ENCODE measurements at regions not wholly inside any gene's neighbourhood (a gene's known extent, or its start where the extent isn't known, plus 50 kb on each side); places are given as distances from the start of the nearest gene placed in this dataset.

DNA sequence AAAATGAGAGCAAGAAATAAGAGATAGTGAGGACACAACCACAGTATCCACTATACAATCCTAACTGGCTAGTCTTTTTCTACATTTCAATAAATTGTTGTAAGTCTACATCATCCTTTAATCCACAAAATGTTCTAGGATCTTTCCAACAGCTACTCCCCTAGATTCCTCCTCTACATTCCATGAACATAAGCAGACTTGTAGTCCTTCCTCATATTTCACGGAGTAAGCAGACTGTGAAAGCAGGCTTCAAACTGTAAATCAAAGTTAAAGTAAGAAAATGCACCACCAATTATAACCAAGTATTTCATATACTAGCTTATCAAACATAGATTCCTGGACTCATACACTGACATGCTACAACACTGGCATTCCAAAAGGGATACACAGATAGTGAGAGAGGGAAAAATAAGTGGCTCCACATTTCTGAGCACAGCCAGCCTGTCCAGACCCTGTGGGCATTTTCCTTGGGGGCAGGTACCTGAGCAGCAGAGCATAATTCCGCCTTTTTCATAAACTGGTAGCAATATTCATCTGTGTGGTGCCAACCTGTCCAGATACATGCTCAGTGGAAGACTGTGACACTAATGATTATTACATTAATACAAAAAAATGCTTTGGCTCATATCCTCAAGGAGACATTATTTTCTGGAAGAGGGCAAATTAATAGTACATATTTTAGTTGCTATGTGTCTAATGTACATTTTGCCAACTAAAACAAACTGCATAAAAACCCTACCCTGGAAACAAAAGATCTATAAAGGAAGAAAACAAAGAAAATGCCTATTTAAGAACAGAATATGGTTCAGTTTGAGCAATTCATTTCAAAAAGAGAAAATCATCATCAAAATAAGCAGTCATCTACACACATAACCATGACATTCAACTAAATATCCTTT lies 113.3 kb upstream of the FSCB start:
- H3K4me3 ChIP-seq (ENCODE audit: low read depth, low read length) = no peak overlapping the region
- TF ChIP-seq, protein P1, sequence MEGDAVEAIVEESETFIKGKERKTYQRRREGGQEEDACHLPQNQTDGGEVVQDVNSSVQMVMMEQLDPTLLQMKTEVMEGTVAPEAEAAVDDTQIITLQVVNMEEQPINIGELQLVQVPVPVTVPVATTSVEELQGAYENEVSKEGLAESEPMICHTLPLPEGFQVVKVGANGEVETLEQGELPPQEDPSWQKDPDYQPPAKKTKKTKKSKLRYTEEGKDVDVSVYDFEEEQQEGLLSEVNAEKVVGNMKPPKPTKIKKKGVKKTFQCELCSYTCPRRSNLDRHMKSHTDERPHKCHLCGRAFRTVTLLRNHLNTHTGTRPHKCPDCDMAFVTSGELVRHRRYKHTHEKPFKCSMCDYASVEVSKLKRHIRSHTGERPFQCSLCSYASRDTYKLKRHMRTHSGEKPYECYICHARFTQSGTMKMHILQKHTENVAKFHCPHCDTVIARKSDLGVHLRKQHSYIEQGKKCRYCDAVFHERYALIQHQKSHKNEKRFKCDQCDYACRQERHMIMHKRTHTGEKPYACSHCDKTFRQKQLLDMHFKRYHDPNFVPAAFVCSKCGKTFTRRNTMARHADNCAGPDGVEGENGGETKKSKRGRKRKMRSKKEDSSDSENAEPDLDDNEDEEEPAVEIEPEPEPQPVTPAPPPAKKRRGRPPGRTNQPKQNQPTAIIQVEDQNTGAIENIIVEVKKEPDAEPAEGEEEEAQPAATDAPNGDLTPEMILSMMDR (IDR thresholded peaks at IDR 0.05; ENCODE audit: low read depth, low read length) = no peak

DNA sequence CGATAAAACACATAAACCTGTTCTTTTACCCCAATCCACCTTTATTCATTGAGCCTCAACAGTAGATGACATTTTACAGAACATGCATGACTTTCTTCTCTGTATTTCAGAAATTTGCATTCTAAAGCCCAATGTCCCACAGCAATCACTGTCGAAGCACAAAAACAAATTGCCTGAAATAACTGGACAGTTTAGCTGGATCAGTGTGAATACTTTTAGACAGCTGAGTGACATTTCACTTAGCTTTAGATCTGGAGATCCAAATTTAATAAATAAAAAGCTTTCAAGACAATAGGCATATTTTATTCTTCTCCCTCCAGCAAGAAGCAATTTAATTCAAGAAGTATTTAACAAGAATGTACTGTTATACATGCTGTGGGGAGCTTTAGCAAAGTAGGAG lies 109.1 kb upstream of the FSCB start:
- TF ChIP-seq, protein P1 (IDR thresholded peaks at IDR 0.05; ENCODE audit: low read depth, low read length) = no peak
- no peak overlapping the region for H3K4me3 ChIP-seq (ENCODE audit: low read depth, low read length)

DNA sequence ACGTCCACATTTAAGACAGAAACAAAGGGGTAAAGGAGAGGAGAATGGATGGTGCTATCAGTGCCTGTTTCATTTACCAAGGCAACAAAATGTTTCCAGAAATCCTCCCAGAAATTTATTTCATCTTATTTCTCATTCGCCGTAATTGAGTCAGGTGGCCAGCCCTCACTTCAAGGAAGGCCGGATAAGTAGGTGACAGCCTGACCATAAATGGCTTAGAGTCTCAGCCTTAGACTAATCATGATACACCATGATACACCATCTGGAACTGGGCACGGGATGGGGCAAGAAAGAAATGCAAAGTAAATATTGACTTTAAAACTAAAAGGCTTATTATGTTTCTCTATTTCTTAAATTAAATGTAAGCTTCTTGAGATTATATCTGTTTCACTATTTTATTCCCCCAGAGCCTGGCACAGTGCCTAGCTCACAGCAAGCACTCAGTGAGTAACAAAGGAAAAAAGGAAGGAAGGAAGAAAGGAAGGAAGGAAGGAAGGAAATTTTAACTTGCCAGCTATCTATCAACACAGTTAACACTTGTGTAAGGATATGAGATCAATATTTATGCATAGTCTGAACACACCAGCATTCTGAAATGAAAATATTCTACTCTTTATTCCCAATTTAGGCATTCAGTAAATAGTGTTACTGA lies 106.1 kb upstream of the FSCB start:
- H3K4me3 ChIP-seq (ENCODE audit: low read depth, low read length) = no peak overlapping the region
- TF ChIP-seq, protein P1 (IDR thresholded peaks at IDR 0.05; ENCODE audit: low read depth, low read length) = no peak

DNA sequence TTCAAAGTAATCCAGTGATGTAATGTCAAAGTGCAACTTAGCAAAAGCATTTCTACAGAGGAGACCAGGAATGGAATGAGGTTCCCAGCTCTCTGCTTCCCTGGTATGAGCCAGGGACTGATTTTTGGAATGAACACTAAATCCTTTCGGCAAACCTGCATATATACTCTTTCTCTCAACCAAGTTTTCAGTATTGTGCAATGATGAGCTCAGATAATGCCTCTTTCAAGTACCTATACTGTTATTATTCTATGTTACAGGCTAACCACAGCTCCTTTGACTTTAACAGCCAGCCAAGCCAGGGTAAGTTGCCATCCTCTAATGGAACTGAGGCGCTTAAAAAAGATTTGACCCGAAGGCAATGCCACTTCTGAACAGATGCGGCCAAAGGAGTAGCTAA lies 104.9 kb upstream of the FSCB start:
- H3K4me3 ChIP-seq (ENCODE audit: low read depth, low read length) = no peak overlapping the region
- TF ChIP-seq, protein P1 (IDR thresholded peaks at IDR 0.05; ENCODE audit: low read depth, low read length) = no peak

DNA sequence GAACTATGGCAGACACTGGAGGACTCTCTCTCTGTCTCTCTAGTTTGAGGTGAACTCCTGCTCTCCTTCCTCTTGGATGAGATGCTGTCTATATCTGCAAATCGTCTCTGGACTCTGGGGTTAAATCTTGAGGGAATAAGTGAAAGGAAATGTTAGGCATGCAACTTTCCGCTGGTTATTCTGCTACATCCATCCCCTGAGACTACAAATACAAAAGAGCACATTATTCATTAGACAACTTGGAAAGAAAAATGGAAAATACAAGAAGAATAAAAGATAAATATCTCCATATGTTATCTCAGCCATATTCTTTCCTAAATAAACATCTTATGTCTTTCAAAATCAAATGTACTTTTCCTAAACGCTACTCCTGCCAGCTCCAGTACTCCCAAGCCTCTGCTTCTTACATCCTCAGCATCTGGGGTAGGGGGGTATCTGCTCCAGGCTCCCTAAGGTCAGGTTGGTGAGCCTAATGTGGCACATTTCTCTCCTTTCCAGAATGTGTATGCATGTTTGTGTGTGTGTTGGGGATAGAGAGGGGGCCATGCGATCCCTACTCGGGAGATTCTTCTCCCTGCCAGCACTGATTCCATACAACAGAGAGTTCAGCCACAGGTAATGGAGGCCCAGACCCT lies 102.9 kb upstream of the FSCB start:
- TF ChIP-seq, protein P1 (IDR thresholded peaks at IDR 0.05; ENCODE audit: low read depth, low read length) = no peak

DNA sequence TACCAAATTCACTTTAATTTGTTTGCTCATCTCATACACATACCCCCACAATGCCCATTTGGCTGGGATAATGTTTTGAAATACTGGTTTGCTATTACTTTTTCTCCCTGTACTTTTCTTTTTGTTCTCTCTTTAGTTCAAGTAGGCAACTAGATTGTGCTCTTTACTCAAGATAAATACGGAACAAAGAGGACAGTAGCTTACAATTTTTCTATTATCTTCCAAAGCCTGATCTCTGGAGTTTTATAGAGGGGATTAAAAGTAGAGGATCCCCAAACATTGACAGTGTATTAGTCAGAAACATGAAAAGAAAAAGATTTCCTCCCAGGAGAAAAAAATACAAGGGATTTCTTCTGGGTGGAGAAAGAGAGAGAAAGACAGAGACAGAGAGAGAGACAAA lies 102.1 kb upstream of the FSCB start:
- TF ChIP-seq, protein P1 (IDR thresholded peaks at IDR 0.05; ENCODE audit: low read depth, low read length) = no peak
- H3K4me3 ChIP-seq (ENCODE audit: low read depth, low read length) = no peak overlapping the region

More for the DNA sequence above, 102.9 kb upstream of the FSCB start:
- no peak overlapping the region for H3K4me3 ChIP-seq (ENCODE audit: low read depth, low read length)
